ENCODE measurements at regions not wholly inside any gene's neighbourhood (a gene's known extent, or its start where the extent isn't known, plus 50 kb on each side); places are given as distances from the start of the nearest gene placed in this dataset.
"Not testable (repeated sequence)": the region's sequence is repeated elsewhere in the genome, so short reads cannot be mapped to it uniquely, and the experiment has no call there.

DNA sequence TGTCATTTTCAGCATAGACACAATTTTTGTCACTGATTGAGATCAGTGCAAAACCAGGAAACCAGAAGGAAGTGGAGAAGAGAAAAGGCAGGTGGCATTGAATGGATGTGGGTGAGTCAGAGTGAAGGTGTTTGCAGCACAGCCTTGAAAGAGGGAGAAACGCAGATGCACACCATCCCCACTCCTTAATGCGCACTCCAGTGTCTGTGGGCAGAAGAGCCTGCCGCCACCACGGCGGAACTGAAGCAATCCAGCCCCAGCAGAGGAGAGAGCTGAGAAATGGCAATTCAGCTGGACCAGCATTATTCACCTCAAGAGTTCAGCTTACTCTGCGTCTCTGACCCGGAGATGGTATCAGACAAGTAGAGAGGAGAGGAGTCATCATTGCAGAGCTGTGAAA, 393.1 kb upstream of the FRG1 start:
- no peak overlapping the region for H3K4me2 ChIP-seq (ENCODE audit: extremely low read depth, insufficient read depth, low read length)
- no peaks in the 10 kb centered on the region for H3K9me3 ChIP-seq (ENCODE audit: control insufficient read depth, insufficient read depth, low read depth, low read length)
- no peak for DNase-seq (ENCODE audit: low read depth in 2 of 2)
- TF ChIP-seq EZH2 (IDR thresholded peaks at IDR 0.05; ENCODE audit: low read length, missing control alignments), result no peak
- TF ChIP-seq, protein P1, sequence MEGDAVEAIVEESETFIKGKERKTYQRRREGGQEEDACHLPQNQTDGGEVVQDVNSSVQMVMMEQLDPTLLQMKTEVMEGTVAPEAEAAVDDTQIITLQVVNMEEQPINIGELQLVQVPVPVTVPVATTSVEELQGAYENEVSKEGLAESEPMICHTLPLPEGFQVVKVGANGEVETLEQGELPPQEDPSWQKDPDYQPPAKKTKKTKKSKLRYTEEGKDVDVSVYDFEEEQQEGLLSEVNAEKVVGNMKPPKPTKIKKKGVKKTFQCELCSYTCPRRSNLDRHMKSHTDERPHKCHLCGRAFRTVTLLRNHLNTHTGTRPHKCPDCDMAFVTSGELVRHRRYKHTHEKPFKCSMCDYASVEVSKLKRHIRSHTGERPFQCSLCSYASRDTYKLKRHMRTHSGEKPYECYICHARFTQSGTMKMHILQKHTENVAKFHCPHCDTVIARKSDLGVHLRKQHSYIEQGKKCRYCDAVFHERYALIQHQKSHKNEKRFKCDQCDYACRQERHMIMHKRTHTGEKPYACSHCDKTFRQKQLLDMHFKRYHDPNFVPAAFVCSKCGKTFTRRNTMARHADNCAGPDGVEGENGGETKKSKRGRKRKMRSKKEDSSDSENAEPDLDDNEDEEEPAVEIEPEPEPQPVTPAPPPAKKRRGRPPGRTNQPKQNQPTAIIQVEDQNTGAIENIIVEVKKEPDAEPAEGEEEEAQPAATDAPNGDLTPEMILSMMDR (conservative IDR thresholded peaks at IDR 0.05 in 1 of 2, IDR thresholded peaks at IDR 0.05 in 1 of 2; ENCODE audit: low read depth in 1 of 2, low read length in 2 of 2), result no peak
- H3K27me3 ChIP-seq (ENCODE audit: control insufficient read depth, insufficient read depth, low read length), result no peaks in the 10 kb centered on the region
- H4K20me1 ChIP-seq (ENCODE audit: control insufficient read depth, extremely low read depth, insufficient read depth, low read length), result no peaks in the 10 kb centered on the region
- no peak overlapping the region for H3K4me3 ChIP-seq (replicated peaks in 1 of 4; ENCODE audit: control extremely low read depth in 1 of 4, insufficient read depth in 1 of 4, low read depth in 3 of 4, low read length in 4 of 4)
- H3K4me1 ChIP-seq (ENCODE audit: control insufficient read depth, extremely low read depth, insufficient read depth, low read length), result no peaks in the 10 kb centered on the region
- no peak overlapping the region for H3K27ac ChIP-seq (ENCODE audit: insufficient read depth, low read length)
- H3K9ac ChIP-seq (ENCODE audit: insufficient read depth, low read length), result no peak overlapping the region
- no peaks in the 10 kb centered on the region for H3K79me2 ChIP-seq (ENCODE audit: control insufficient read depth, insufficient read depth, low read length)
- H3K36me3 ChIP-seq (ENCODE audit: control insufficient read depth, insufficient read depth, low read length), result no peaks in the 10 kb centered on the region
- no peak overlapping the region for H2AFZ ChIP-seq (ENCODE audit: low read length)

DNA sequence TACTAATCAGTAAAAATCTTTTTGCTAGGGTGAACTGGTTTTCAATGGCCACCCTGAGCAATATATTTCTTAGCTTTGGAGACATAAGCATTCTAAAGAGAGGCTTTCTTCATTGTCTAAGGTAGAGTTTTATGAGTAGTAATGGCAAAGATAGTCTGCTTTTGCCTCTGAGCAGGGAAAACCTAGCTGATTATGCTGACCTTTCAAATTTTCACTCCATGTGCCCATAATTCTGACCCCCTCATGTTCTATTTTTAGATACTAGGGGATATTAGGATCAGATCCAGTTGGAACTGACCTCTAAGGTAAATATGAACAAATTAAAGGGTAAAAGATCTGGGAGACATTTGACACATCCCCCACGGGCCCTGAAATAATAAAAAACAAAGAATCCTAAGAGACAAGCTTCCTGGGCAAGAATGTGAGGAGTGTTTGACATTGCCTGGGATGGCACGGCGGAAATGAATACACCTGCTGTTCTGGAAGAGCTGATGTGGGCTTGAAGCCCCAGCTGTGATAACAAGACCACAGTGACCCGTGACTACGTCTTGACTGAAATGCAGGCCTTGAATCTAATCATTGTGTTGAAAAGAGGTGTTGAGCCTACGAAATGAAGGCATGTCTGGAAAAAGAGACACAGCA, 392.1 kb upstream of the FRG1 start:
- H3K9ac ChIP-seq (ENCODE audit: insufficient read depth, low read length), result no peak overlapping the region
- H3K4me1 ChIP-seq (ENCODE audit: control insufficient read depth, extremely low read depth, insufficient read depth, low read length), result no peaks in the 10 kb centered on the region
- H3K4me3 ChIP-seq (replicated peaks in 1 of 4; ENCODE audit: control extremely low read depth in 1 of 4, insufficient read depth in 1 of 4, low read depth in 3 of 4, low read length in 4 of 4), result no peak overlapping the region
- H3K4me2 ChIP-seq (ENCODE audit: extremely low read depth, insufficient read depth, low read length), result no peak overlapping the region
- H3K9me3 ChIP-seq (ENCODE audit: control insufficient read depth, insufficient read depth, low read depth, low read length), result no peaks in the 10 kb centered on the region
- no peaks in the 10 kb centered on the region for H3K36me3 ChIP-seq (ENCODE audit: control insufficient read depth, insufficient read depth, low read length)
- TF ChIP-seq, protein P1 (conservative IDR thresholded peaks at IDR 0.05 in 1 of 2, IDR thresholded peaks at IDR 0.05 in 1 of 2; ENCODE audit: low read depth in 1 of 2, low read length in 2 of 2), result no peak
- TF ChIP-seq EZH2 (IDR thresholded peaks at IDR 0.05; ENCODE audit: low read length, missing control alignments), result no peak
- no peaks in the 10 kb centered on the region for H3K79me2 ChIP-seq (ENCODE audit: control insufficient read depth, insufficient read depth, low read length)
- H3K27me3 ChIP-seq (ENCODE audit: control insufficient read depth, insufficient read depth, low read length), result no peaks in the 10 kb centered on the region
- DNase-seq (ENCODE audit: low read depth in 2 of 2), result no peak
- no peaks in the 10 kb centered on the region for H4K20me1 ChIP-seq (ENCODE audit: control insufficient read depth, extremely low read depth, insufficient read depth, low read length)
- no peak overlapping the region for H2AFZ ChIP-seq (ENCODE audit: low read length)
- no peak overlapping the region for H3K27ac ChIP-seq (ENCODE audit: insufficient read depth, low read length)

DNA sequence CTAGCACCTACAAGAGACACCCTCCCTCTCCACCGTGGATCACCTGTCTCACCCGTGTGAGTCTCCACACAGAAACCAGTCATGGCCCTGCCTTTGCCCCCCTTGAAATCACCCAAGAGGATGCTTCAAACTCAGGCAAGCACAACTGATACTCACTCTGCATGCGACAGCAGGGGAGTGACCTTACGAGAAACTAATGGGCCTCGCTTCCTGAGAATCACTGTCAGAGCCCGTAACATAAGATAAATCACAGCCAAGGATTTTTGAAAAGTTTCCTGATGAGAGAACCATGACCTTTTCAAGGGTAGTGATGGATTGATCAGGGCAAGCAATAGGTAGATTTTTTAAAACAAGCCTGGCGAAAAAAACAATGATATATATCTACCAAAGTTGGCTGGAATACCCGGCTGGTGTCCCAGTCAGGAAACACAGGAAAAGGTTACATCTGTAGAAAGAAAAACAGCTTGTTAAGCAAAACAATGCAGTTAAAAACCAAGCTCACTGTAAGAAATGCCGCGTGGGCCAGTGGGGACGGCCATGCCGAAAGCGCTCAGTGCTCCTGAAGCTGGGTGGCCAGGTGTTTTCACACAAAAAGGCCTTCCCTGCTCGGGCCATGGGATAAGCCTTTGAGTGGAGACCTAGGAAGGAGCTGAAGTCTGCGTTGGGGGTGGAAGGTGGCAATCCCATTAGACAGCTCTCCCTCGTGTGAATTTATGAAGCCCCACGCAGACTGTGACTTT, 388.6 kb upstream of the FRG1 start:
- H3K27ac ChIP-seq (ENCODE audit: insufficient read depth, low read length); H4K20me1 ChIP-seq (ENCODE audit: control insufficient read depth, extremely low read depth, insufficient read depth, low read length); H3K9me3 ChIP-seq (ENCODE audit: control insufficient read depth, insufficient read depth, low read depth, low read length); H3K27me3 ChIP-seq (ENCODE audit: control insufficient read depth, insufficient read depth, low read length); DNase-seq (ENCODE audit: low read depth in 2 of 2); H3K9ac ChIP-seq (ENCODE audit: insufficient read depth, low read length); H3K4me3 ChIP-seq (replicated peaks in 1 of 4; ENCODE audit: control extremely low read depth in 1 of 4, insufficient read depth in 1 of 4, low read depth in 3 of 4, low read length in 4 of 4); H3K4me1 ChIP-seq (ENCODE audit: control insufficient read depth, extremely low read depth, insufficient read depth, low read length); H3K79me2 ChIP-seq (ENCODE audit: control insufficient read depth, insufficient read depth, low read length); H3K4me2 ChIP-seq (ENCODE audit: extremely low read depth, insufficient read depth, low read length); H3K36me3 ChIP-seq (ENCODE audit: control insufficient read depth, insufficient read depth, low read length); H2AFZ ChIP-seq (ENCODE audit: low read length): not testable (repeated sequence)

DNA sequence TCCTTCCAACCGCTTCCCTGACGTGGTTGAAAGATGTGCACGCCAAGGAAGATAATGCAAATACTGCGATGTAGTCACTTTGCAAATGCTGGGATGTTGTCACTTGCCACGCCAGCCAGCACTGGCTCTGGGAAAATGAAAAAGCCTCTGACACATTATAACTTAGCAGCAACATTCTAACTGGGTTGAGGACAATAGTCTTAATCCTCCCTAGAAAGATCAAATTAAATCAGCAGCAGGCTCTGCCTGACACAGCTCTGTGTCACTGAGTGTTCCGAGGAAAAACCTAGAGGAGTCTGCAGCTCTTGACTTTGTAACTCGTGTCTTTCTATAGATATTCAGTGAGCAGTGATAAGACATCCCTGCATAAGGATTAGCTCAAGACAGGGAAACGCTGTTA, 380.1 kb upstream of the FRG1 start:
- H3K36me3 ChIP-seq (ENCODE audit: control insufficient read depth, insufficient read depth, low read length); H3K79me2 ChIP-seq (ENCODE audit: control insufficient read depth, insufficient read depth, low read length); DNase-seq (ENCODE audit: low read depth in 2 of 2); H3K9ac ChIP-seq (ENCODE audit: insufficient read depth, low read length); H3K4me1 ChIP-seq (ENCODE audit: control insufficient read depth, extremely low read depth, insufficient read depth, low read length); H3K4me2 ChIP-seq (ENCODE audit: extremely low read depth, insufficient read depth, low read length); H3K9me3 ChIP-seq (ENCODE audit: control insufficient read depth, insufficient read depth, low read depth, low read length); H4K20me1 ChIP-seq (ENCODE audit: control insufficient read depth, extremely low read depth, insufficient read depth, low read length); H3K27ac ChIP-seq (ENCODE audit: insufficient read depth, low read length); H3K27me3 ChIP-seq (ENCODE audit: control insufficient read depth, insufficient read depth, low read length); H2AFZ ChIP-seq (ENCODE audit: low read length); H3K4me3 ChIP-seq (replicated peaks in 1 of 4; ENCODE audit: control extremely low read depth in 1 of 4, insufficient read depth in 1 of 4, low read depth in 3 of 4, low read length in 4 of 4): not testable (repeated sequence)

DNA sequence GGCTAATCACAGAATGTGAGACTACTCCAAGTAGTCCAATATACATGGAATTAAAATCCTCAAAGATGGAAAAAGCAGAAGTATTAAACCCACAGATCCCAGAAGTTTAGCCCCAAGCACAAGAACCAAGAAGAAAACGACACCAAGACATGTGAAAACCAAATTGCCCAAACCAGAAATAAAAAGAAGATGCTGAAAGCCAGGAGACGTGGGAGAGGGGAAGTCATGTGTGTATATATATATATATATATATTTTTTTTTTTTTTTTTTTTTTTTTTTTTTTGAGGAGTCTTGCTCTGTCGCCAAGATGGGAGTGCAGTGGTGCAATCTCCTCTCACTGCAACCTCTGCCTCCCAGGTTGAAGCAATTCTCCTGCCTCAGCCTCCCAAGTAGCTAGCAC, 376.9 kb upstream of the FRG1 start:
- H3K27ac ChIP-seq (ENCODE audit: insufficient read depth, low read length); H3K4me3 ChIP-seq (replicated peaks in 1 of 4; ENCODE audit: control extremely low read depth in 1 of 4, insufficient read depth in 1 of 4, low read depth in 3 of 4, low read length in 4 of 4); H3K79me2 ChIP-seq (ENCODE audit: control insufficient read depth, insufficient read depth, low read length); DNase-seq (ENCODE audit: low read depth in 2 of 2); H3K4me1 ChIP-seq (ENCODE audit: control insufficient read depth, extremely low read depth, insufficient read depth, low read length); H3K9ac ChIP-seq (ENCODE audit: insufficient read depth, low read length); H3K9me3 ChIP-seq (ENCODE audit: control insufficient read depth, insufficient read depth, low read depth, low read length); H3K4me2 ChIP-seq (ENCODE audit: extremely low read depth, insufficient read depth, low read length); H3K36me3 ChIP-seq (ENCODE audit: control insufficient read depth, insufficient read depth, low read length); H4K20me1 ChIP-seq (ENCODE audit: control insufficient read depth, extremely low read depth, insufficient read depth, low read length); H2AFZ ChIP-seq (ENCODE audit: low read length); H3K27me3 ChIP-seq (ENCODE audit: control insufficient read depth, insufficient read depth, low read length): not testable (repeated sequence)

All from fibroblast of lung (primary cell).